Stimulated activated naive CD8-positive, alpha-beta T cell treated with anti-CD3 and anti-CD28 coated beads, Interleukin-15, amount 100 ng/mL, for 72 hours (primary cell): ENCODE measurements at regions not wholly inside any gene's neighbourhood (a gene's known extent, or its start where the extent isn't known, plus 50 kb on each side); places are given as distances from the start of the nearest gene placed in this dataset.
"Not testable (repeated sequence)": the region's sequence is repeated elsewhere in the genome, so short reads cannot be mapped to it uniquely, and the experiment has no call there.

ENCODE experiments used
- ATAC-seq: fragments of 150-1000 bp; cut with Tn5 transposase; 2 replicates; pipeline ENCODE4 v1.10.0; 2021; ENCODE audit warnings: mild to moderate bottlenecking, moderate library complexity
- DNase-seq, 2 donors: peaks; one replicate each; pipeline ENCODE4 v3.0.0; 2021 to 2022
- H3K27ac Mint-ChIP-seq, 2 donors: one replicate each; pipeline ENCODE4 v1.8.0; 2022; ENCODE audit warnings: mild to moderate bottlenecking in 2 of 2, mixed read lengths in 2 of 2, moderate library complexity in 2 of 2
- H3K27me3 Mint-ChIP-seq: one replicate; pipeline ENCODE4 v1.8.0; 2022; ENCODE audit warnings: mixed read lengths
- H3K4me1 Mint-ChIP-seq: one replicate; pipeline ENCODE4 v1.8.0; 2022; ENCODE audit warnings: mild to moderate bottlenecking, mixed read lengths
- H3K4me3 Mint-ChIP-seq, 2 donors: one replicate each; pipeline ENCODE4 v1.8.0; 2022; ENCODE audit warnings: mild to moderate bottlenecking in 2 of 2, mixed read lengths in 2 of 2, moderate library complexity in 1 of 2
- H3K9me3 Mint-ChIP-seq, 2 donors: one replicate each; pipeline ENCODE4 v1.8.0; 2022; ENCODE audit warnings: mixed read lengths in 2 of 2

DNA sequence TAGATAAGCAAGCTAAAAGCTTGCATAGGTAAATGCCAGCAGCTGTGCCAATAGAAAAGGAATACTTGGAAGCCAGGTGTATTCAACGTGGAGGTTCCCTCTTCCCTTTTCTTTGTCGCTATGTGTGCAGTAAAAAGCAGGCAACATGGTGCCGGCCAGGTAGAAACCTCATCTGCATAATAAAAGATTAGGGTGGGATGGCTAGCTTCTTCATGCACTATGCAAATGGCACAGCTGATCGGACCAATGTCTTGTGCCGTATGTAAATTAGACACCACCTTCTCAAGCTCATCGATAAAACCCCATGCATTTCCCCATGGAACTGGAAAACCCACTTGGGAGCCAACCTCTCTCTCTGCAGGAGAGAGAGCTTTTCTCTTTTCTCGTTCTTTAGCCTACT is 150.9 kb upstream of the FOXK1 start:
- Mint-ChIP-seq H3K4me3 (no peak overlapping the region), H3K27ac (no peak overlapping the region), H3K27me3 (peaks cover 15% of the 10 kb centered on the region), H3K9me3 (peaks cover 0 to 6% of the 10 kb centered on the region in 2 donors), H3K4me1 (no peaks in the 10 kb centered on the region)
- no peak for DNase-seq
- no peak for ATAC-seq

DNA sequence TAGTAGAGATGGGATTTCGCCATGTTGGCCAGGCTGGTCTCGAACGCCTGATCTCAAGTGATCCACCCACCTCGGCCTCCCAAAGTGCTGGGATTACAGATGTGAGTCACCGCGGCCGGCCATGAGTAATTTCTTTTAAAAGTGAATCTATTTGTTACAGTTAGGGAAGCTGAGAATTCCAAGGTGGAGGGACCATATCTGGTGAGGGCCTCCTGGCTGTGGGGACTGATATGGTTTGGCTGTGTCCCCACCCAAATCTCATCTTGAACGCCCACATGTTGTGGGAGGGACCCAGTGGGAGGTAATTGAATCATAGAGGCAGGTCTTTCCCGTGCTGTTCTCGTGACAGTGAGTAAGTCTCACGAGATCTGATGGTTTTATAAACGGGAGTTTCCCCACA is 148.8 kb upstream of the FOXK1 start:
- H3K4me1 Mint-ChIP-seq, H3K27me3 Mint-ChIP-seq, H3K27ac Mint-ChIP-seq, H3K4me3 Mint-ChIP-seq, ATAC-seq, H3K9me3 Mint-ChIP-seq, DNase-seq: not testable (repeated sequence)

- H3K9me3 Mint-ChIP-seq, result peaks cover 0 to 25% of the 10 kb centered on the region in 2 donors
- peaks cover 17% of the 10 kb centered on the region for H3K27me3 Mint-ChIP-seq
- no peak overlapping the region for H3K27ac Mint-ChIP-seq
- ATAC-seq (no peak), DNase-seq (no peak)
- H3K4me1 Mint-ChIP-seq, result no peaks in the 10 kb centered on the region
- no peak overlapping the region for H3K4me3 Mint-ChIP-seq
Measured at GRCh38 chr7:4549681-4550080, 132.4 kb upstream of the FOXK1 start.

GRCh38 chr7:4550117-4550516 is 132.0 kb upstream of the FOXK1 start:
- Mint-ChIP-seq H3K9me3 (peaks cover 0 to 27% of the 10 kb centered on the region in 2 donors), H3K4me3 (no peak overlapping the region), H3K27ac (no peak overlapping the region), H3K27me3 (peaks cover 16% of the 10 kb centered on the region), H3K4me1 (no peaks in the 10 kb centered on the region)
- ATAC-seq (no peak), DNase-seq (no peak)

DNA sequence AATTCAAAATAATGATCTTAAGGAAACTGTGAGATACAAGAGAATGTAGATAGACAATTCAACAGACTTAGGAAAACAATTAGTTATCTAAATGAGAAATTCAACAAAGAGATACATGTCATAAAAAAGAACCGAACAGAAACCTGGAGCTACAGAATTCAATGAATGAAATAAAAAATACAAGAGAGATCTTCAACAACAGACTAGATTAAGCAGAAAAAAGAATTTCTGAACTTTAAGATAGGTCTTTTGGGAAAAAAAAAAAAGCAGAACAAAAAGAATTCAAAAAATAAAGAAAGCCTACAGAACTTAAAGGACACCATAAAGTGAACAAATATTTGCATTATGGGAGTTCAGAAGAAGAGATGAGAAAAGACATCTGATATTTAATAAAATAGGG is 129.1 kb upstream of the FOXK1 start:
- DNase-seq (no peak), ATAC-seq (no peak)
- Mint-ChIP-seq H3K27ac (no peak overlapping the region), H3K4me3 (no peak overlapping the region), H3K4me1 (no peaks in the 10 kb centered on the region), H3K9me3 (peaks cover 5 to 27% of the 10 kb centered on the region in 2 donors), H3K27me3 (peaks cover 38% of the 10 kb centered on the region)

DNA sequence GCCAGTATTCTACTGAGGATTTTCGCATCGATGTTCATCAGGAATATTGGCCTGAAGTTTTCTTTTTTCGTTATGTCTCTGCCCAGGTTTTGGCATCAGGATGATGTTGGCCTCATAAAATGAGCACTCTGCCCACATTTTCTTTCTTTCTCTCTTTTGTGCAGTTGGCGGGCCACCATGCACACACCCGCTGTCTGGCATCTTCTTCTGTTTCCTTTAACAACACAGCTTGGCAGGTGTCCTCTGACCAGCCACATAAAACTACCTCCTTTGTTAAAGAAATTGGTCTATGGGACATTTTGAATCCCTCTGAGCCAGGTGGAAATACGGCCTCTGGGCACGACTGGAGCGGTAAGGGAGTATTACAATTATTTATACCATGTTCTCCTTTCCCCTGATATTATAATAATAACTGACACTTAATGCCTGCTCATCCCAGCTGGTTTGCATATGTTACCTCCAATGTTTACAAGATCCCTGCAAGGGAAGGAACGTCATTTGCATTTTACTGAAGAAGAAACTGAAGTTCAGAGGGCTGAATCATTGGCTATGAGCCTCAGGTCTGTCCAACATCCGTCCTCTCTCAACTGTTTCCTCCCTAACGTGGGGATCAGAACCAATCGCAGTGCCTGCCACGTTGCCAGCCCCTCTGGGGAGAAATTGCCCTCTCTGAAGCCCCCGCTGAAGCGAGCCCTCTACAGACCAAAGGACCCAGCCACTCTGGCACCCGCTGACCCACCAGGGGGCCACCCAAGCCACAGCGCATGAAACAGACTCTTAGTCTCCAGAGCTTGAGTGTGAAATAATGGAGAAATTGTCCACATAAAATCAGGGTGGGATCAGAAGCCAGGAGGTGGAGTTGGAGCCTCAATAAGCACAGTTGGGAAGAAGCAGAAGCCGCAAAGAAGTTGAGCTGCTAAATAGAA is 125.0 kb upstream of the FOXK1 start:
- peaks cover 5 to 27% of the 10 kb centered on the region in 2 donors for H3K9me3 Mint-ChIP-seq
- no peaks in the 10 kb centered on the region for H3K4me1 Mint-ChIP-seq
- DNase-seq (no peak), ATAC-seq (no peak)
- peaks cover 46% of the 10 kb centered on the region for H3K27me3 Mint-ChIP-seq
- no peak overlapping the region for H3K27ac Mint-ChIP-seq
- no peak overlapping the region for H3K4me3 Mint-ChIP-seq

GRCh38 chr7:4561795-4562194 is 120.3 kb upstream of the FOXK1 start:
- ATAC-seq (no peak), DNase-seq (no peak)
- Mint-ChIP-seq H3K27ac (no peak overlapping the region), H3K27me3 (peaks cover 54% of the 10 kb centered on the region), H3K4me3 (no peak overlapping the region), H3K9me3 (peaks cover 0 to 5% of the 10 kb centered on the region in 2 donors), H3K4me1 (no peaks in the 10 kb centered on the region)

GRCh38 chr7:4566714-4567113 is 115.4 kb upstream of the FOXK1 start:
- Mint-ChIP-seq H3K27me3 (peaks cover 21% of the 10 kb centered on the region), H3K9me3 (no peaks in the 10 kb centered on the region), H3K4me1 (no peaks in the 10 kb centered on the region), H3K27ac (no peak overlapping the region), H3K4me3 (no peak overlapping the region)
- no peak for ATAC-seq
- DNase-seq, result no peak

DNA sequence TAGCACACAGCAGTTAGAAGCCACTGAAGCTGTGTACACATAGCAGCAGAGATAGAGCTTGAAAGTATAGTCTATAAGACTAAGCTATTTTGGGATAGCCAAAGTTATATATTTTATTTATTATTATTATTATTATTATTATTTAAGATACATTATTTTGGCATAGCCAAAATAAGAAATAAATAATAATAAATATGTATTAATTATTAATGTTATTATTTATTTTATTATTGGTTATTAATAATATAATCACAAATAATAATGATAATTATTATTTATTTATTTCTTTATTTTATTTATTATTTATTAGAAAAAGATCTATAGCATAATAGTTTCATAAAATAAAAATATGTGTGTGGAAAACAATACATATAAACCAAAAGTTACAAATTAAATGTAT is 107.2 kb upstream of the FOXK1 start:
- no peak overlapping the region for H3K27ac Mint-ChIP-seq

DNA sequence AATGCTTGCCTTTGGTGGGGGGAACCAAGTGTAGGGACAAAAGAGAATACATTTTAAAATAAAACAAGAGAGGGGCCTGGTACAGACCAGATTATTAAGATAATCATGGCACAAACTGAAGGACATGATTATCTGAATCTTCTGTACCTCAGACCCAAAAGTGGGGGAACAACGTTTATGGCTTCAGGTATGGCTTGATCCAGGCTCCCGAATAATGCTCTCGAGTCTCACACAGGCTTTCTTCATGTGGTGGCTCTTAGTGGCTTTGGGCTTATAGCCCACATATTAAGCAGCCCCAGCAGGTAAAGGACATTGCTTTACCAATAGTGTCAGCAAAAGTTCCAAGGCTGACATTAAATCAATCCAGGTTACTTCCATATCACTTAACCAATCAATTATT is 106.8 kb upstream of the FOXK1 start:
- ATAC-seq, result no peak
- no peaks in the 10 kb centered on the region for H3K4me1 Mint-ChIP-seq

More for the DNA sequence above, 107.2 kb upstream of the FOXK1 start:
- Mint-ChIP-seq H3K9me3 (peaks cover 6 to 7% of the 10 kb centered on the region in 2 donors), H3K4me3 (no peak overlapping the region), H3K27me3 (no peaks in the 10 kb centered on the region), H3K4me1 (no peaks in the 10 kb centered on the region)
- ATAC-seq (no peak), DNase-seq (no peak)

DNA sequence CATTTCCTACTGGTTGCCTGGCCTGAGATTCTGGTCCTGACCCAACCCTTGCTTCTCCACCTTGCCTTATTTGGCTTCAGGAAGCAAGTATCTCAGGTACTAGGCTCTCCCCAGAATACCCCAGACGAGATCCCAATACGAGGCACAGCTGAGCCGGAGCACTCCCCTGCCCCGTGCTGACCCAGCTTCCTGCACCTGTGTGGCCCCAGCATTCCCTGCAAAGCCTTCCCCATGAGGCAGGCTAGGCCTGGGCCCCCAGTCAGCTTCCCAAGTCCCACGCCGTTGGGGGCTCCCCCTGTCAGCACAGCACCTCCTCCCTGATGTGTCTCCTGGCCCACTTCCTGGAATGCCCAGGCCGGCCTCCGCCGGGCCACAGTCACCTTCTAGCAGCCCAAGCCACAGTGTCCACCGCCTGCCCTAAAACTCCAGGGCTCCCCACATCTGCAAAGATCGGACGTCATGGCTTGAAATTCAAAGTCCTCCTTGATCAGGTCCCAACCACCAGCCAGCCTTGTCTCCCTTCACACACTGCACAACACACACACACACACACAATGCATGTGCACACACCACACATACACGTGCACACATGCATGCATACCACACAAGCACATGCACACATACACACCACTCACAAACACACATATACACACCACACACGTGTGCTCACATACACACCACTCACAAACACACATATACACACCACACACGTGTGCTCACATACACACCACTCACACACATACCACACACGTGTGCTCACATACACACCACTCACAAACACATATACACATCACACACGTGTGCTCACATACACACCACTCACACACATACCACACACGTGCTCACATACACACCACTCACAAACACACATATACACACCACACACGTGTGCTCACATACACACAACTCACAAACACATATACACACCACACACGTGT is 78.9 kb upstream of the FOXK1 start:
- no peak for ATAC-seq

More for the DNA sequence above, 106.8 kb upstream of the FOXK1 start:
- no peak for DNase-seq
- Mint-ChIP-seq H3K4me3 (no peak overlapping the region), H3K9me3 (peaks cover 6 to 7% of the 10 kb centered on the region in 2 donors), H3K27ac (no peak overlapping the region), H3K27me3 (no peaks in the 10 kb centered on the region)

GRCh38 chr7:4603843-4604231 is 78.3 kb upstream of the FOXK1 start:
- Mint-ChIP-seq H3K4me1 (no peaks in the 10 kb centered on the region), H3K27ac (no peak overlapping the region), H3K9me3 (no peaks in the 10 kb centered on the region), H3K27me3 (no peaks in the 10 kb centered on the region), H3K4me3 (no peak overlapping the region)
- DNase-seq (no peak), ATAC-seq (no peak)

More for the DNA sequence above, 78.9 kb upstream of the FOXK1 start:
- no peaks in the 10 kb centered on the region for H3K9me3 Mint-ChIP-seq
- H3K4me1 Mint-ChIP-seq, result no peaks in the 10 kb centered on the region
- no peak overlapping the region for H3K27ac Mint-ChIP-seq
- no peak overlapping the region for H3K4me3 Mint-ChIP-seq
- no peak for DNase-seq
- no peaks in the 10 kb centered on the region for H3K27me3 Mint-ChIP-seq

DNA sequence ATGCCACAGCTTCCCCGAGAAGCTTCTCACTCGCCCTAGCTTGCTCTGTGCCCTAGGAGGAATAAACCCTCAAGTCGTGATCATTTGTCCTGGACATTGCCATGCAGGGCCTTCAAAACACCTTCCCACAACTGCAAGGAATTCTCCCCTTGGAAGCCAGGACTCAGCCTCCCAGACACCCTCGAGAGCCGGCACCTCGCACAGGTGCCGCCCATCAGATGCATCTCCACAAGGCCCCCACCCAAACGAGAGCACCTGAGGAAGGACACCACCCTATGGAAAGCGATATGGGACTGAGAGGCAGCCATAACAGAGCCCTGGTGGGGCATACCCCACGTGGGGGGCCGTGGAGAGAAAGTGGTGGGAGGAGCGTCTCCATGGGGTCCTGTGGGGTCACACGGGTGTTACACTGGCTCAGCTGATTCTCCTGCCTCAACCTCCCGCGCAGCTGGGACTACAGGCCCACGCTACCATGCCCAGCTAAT is 77.6 kb upstream of the FOXK1 start:
- Mint-ChIP-seq H3K9me3 (no peaks in the 10 kb centered on the region), H3K4me1 (no peaks in the 10 kb centered on the region), H3K4me3 (no peak overlapping the region), H3K27me3 (no peaks in the 10 kb centered on the region), H3K27ac (no peak overlapping the region)
- ATAC-seq (no peak), DNase-seq (no peak)

DNA sequence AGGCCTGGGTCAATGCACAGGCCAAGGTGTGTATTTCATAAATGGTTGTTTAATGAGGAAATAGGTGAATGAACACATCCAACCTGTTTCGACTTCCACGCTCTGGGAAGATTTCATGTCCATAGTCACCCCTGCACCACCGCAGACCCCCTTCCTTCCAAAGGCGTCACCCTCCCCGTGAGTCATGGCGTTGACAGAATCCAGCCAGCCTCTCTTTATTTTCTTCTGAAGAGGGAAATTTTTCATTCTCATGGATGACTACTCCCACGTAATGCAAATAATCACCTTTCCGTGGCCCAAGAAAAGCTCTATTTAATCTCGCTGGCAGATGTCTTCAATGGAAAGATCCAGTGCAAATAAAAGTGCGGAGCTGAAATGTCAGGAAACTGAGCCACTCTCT is 75.3 kb upstream of the FOXK1 start:
- no peaks in the 10 kb centered on the region for H3K4me1 Mint-ChIP-seq
- H3K27me3 Mint-ChIP-seq, result no peaks in the 10 kb centered on the region
- DNase-seq (no peak), ATAC-seq (no peak)
- H3K4me3 Mint-ChIP-seq, result no peak overlapping the region
- H3K9me3 Mint-ChIP-seq, result no peaks in the 10 kb centered on the region
- H3K27ac Mint-ChIP-seq, result no peak overlapping the region

DNA sequence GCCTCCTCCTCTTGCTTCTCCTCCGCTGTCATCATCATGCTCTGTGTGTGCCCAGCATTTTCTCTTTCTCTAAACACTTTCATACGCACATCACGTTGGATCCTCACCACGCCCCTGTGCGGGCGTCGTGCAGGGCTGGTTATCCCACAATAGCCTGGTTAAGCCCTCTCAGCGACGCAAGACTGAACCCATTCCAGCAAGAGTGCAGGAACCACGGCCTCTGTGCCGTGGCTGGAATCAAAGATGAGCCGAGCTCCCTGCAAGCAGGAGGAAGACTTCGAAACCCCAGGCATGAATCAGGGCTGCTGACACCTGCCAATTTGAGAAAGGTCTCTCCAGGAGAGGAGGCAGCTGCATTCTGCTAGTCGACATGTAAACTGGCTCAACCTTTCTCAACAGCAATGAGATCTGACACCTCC is 74.8 kb upstream of the FOXK1 start:
- Mint-ChIP-seq H3K4me3 (no peak overlapping the region), H3K9me3 (no peaks in the 10 kb centered on the region), H3K4me1 (no peaks in the 10 kb centered on the region), H3K27me3 (no peaks in the 10 kb centered on the region), H3K27ac (no peak overlapping the region)
- ATAC-seq (no peak), DNase-seq (no peak)

GRCh38 chr7:4609576-4609975 is 72.5 kb upstream of the FOXK1 start:
- DNase-seq, H3K27ac Mint-ChIP-seq, ATAC-seq, H3K9me3 Mint-ChIP-seq, H3K4me3 Mint-ChIP-seq, H3K27me3 Mint-ChIP-seq: not testable (repeated sequence)
- peaks cover 16% of the 10 kb centered on the region for H3K4me1 Mint-ChIP-seq
